CD4-positive, alpha-beta T cell treated with Interleukin-12 subunit alpha and Interleukin-12 subunit beta, for 1 hour (primary cell): ENCODE measurements at regions not wholly inside any gene's neighbourhood (a gene's known extent, or its start where the extent isn't known, plus 50 kb on each side); places are given as distances from the start of the nearest gene placed in this dataset.

ENCODE experiments used
- DNase-seq: peaks from one replicate; pipeline ENCODE4 v3.0.0-alpha.2; 2020

- DNase-seq = no peak
Observed at GRCh38 chr2:19807866-19808265, 93.9 kb downstream of the TTC32 start.

GRCh38 chr2:19807346-19807745, 94.4 kb downstream of the TTC32 start:
- DNase-seq = no peak

GRCh38 chr2:19806591-19806990, 95.2 kb downstream of the TTC32 start:
- DNase-seq = no peak

GRCh38 chr2:19806131-19806530, 95.7 kb downstream of the TTC32 start:
- no peak for DNase-seq

GRCh38 chr2:19805266-19805665, 96.5 kb downstream of the TTC32 start:
- DNase-seq = no peak

- DNase-seq = no peak
Observed at GRCh38 chr2:19804639-19805260, 97.0 kb downstream of the TTC32 start.

- no peak for DNase-seq
Observed at GRCh38 chr2:19802086-19802841, 99.5 kb downstream of the TTC32 start.

GRCh38 chr2:19801367-19802080, 100.3 kb downstream of the TTC32 start:
- DNase-seq = no peak

- no peak for DNase-seq
Observed at GRCh38 chr2:19800796-19801195, 101.0 kb downstream of the TTC32 start.

- DNase-seq = no peak
Observed at GRCh38 chr2:19799881-19800780, 101.7 kb downstream of the TTC32 start.

GRCh38 chr2:19797871-19798270, 103.9 kb downstream of the TTC32 start:
- no peak for DNase-seq

GRCh38 chr2:19797243-19797810, 104.5 kb downstream of the TTC32 start:
- DNase-seq = no peak

- no peak for DNase-seq
Observed at GRCh38 chr2:19796035-19796695, 105.6 kb downstream of the TTC32 start.

GRCh38 chr2:19793132-19793750, 108.5 kb downstream of the TTC32 start:
- no peak for DNase-seq

GRCh38 chr2:19790291-19790690, 111.5 kb downstream of the TTC32 start:
- no peak for DNase-seq

GRCh38 chr2:19787134-19787533, 114.6 kb downstream of the TTC32 start:
- no peak for DNase-seq

GRCh38 chr2:19786408-19787058, 115.2 kb downstream of the TTC32 start:
- DNase-seq = no peak

GRCh38 chr2:19785867-19786266, 115.9 kb downstream of the TTC32 start:
- DNase-seq = no peak

- DNase-seq = no peak
Observed at GRCh38 chr2:19785447-19785846, 116.3 kb downstream of the TTC32 start.

- no peak for DNase-seq
Observed at GRCh38 chr2:19784456-19784855, 117.3 kb downstream of the TTC32 start.

- DNase-seq = no peak
Observed at GRCh38 chr2:19783935-19784334, 117.8 kb downstream of the TTC32 start.
